Epithelial cell of proximal tubule (primary cell): ENCODE measurements at regions not wholly inside any gene's neighbourhood (a gene's known extent, or its start where the extent isn't known, plus 50 kb on each side); places are given as distances from the start of the nearest gene placed in this dataset.

Source experiments
- DNase-seq: peaks from one replicate; pipeline ENCODE4 v3.0.0-alpha.2; 2011; ENCODE audit warnings: low read depth
- H3K4me3 ChIP-seq: 2 replicates; pipeline ENCODE4 v1.5.1; 2011; ENCODE audit warnings: low read depth, mild to moderate bottlenecking, low read length
- TF ChIP-seq, protein P1 (sequence below): conservative IDR thresholded peaks from 2 replicates; pipeline ENCODE4 v1.5.1; 2012; ENCODE audit warnings: low read depth, mild to moderate bottlenecking, low read length

DNA sequence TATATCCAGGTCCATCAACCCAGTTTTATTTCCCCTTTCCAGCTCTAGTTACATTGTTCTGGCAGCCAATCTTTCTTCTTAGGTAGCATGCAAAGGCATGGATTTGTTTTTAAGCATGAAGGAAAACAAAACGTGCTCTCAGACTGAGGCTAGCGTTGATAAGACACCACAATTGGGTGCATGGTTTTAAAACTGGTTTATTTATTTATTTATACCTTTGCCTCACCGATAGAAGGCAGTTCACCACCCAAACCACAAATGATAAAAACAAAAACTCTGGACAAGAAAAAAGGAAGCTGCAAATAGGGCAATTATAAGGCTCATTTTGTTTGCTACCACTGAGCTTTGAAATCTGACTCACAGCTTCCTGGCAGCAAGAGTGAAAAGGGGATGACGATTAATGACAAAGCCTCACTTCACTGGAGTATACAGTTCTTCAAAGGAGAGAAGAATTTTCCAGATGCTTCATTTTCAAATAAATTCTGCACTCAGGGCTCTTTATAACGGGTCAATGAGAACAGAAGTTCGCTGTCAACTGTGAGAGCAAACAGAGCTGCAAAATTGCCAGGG lies 278.4 kb upstream of the IRX5 start:
- TF ChIP-seq, protein P1, sequence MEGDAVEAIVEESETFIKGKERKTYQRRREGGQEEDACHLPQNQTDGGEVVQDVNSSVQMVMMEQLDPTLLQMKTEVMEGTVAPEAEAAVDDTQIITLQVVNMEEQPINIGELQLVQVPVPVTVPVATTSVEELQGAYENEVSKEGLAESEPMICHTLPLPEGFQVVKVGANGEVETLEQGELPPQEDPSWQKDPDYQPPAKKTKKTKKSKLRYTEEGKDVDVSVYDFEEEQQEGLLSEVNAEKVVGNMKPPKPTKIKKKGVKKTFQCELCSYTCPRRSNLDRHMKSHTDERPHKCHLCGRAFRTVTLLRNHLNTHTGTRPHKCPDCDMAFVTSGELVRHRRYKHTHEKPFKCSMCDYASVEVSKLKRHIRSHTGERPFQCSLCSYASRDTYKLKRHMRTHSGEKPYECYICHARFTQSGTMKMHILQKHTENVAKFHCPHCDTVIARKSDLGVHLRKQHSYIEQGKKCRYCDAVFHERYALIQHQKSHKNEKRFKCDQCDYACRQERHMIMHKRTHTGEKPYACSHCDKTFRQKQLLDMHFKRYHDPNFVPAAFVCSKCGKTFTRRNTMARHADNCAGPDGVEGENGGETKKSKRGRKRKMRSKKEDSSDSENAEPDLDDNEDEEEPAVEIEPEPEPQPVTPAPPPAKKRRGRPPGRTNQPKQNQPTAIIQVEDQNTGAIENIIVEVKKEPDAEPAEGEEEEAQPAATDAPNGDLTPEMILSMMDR, result no peak
- DNase-seq, result no peak

DNA sequence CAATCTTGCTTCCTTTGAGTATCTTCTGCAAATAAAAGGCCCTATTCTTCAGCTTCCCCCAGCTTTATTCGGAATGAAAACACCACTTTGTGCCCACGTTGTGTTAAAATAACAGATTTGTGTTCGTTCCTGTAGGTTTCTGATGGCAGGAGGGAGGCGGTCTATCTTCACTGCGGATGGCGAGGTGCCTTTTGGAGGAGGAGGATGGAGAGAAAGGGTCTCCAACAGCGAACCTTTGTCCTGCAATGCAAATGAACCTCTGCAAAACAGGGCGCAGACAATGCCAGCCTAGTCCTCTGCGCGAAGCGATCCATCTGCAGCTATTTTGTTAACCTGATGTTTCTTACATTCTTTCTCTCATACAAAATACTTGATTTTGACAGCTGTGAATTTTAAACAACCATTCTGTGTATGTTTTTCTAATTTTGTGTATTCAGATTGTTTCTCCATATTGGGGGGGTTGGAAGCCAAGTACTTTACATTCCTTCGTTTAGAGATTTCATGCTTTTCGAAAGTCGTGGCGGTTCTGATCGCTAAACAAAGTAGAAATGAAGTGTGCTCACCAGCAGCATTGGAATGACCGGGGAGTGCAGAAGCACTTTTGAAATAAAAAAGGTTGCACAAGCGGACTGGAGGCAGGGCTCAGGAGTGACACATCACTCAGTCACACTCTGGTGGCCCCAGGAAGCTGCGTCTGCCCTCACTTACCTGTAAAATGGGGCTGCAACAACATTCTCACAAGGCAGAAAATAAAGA lies 279.0 kb upstream of the IRX5 start:
- DNase-seq, result no peak
- TF ChIP-seq, protein P1, result no peak
- H3K4me3 ChIP-seq, result no peak overlapping the region

More for the DNA sequence above, 278.4 kb upstream of the IRX5 start:
- H3K4me3 ChIP-seq, result no peak overlapping the region

DNA sequence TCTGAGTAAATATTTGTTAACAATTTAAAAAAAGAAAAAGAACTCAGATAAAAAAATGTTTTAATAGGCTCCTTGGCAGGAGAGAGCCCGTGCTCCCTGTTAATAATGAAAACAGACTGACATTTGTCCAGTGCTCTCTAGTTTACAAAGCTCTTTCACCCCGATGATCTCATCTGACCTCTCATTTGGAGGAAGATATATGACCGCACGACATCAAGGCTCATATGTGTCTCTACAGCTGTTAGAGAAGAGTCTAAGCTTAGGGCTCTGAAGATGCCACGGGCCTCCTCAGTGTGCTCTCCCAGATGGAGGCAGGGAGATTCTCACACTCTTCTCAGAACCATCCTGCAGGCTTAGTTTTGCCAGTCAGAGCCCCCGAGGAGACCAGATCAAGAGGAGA lies 280.8 kb upstream of the IRX5 start:
- TF ChIP-seq, protein P1, result no peak
- no peak for DNase-seq
- no peak overlapping the region for H3K4me3 ChIP-seq

DNA sequence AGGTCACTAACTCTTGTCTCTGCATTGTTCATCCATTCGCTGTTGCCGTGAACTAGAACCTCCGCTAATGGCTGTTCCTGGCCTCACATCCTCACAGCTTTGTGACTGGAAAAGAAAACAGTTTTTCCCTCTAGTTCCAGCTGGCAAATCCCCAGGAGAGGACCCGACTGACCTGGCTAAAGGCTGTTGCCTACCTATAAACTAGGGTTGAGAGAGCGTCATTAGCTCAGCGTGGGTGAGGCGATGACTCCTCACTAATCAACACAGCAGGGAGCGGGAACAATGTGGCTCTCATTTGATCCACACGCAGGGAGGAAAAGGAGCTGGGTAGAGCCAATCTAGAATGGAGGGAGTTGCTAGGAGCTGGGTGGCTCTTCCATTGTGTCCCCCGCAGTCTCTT lies 282.1 kb upstream of the IRX5 start:
- no peak for DNase-seq
- TF ChIP-seq, protein P1, result no peak
- no peak overlapping the region for H3K4me3 ChIP-seq

DNA sequence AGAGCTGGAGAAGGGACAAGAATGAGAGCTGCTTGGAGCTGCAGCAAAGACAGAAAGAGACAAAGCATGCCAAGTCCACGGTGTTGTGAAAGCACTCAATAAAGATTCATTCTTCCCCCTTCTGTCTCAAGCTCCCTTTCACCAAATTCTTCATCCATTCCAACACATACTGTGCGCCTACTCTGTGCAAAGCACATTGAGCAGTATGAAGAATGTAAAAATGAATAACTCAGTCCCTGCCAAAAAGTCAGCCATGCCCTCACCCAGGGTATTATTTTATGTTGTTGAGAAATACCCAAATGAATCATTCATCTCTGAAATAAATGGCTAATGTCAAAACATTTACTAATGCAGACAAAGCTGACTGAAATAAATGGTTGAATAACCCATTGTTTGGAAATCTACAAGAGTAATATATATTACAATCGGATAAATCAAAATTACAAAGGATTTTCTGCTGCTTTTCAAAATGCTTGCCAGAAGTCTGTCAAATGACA lies 282.9 kb upstream of the IRX5 start:
- TF ChIP-seq, protein P1, result no peak
- no peak for DNase-seq
- no peak overlapping the region for H3K4me3 ChIP-seq

DNA sequence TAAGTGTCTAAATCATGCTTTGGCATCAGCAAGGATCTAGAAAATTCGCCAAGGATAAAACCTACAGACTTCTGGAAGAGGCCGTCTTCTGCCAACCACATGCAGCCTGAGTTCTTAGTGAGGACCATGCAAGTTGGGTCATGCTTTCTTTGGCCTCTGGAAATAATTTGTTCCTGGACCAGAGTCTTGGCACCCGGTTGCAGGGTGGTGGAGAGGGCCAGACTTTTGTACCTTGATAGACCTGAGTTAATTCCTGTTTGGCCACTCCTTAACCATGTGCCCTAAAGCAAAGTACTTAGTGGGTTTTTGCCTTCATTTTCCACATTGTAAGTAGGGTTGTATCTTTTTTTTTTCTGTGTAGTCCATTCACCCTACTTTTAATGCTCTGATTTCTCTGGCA lies 283.4 kb upstream of the IRX5 start:
- no peak overlapping the region for H3K4me3 ChIP-seq
- TF ChIP-seq, protein P1, result no peak
- no peak for DNase-seq
